ENCODE measurements at regions not wholly inside any gene's neighbourhood (a gene's known extent, or its start where the extent isn't known, plus 50 kb on each side); places are given as distances from the start of the nearest gene placed in this dataset.
A peak's percentile ranks its signal among the peaks of the same experiment; 100 is the strongest.

- DNase-seq (ENCODE audit: low spot score): no peak
- ATAC-seq: no peak
- intact Hi-C loops (cut with DNase I): no loop called here
These were observed 156.1 kb downstream of the WDR11 start for GRCh38 chr10:121007264-121007663.

- ATAC-seq (no peak), DNase-seq (ENCODE audit: low spot score) (no peak)
- intact Hi-C loops (cut with DNase I): no loop called here
These were observed 164.8 kb downstream of the WDR11 start for GRCh38 chr10:121015916-121016315.

- intact Hi-C loops (cut with DNase I): no loop called here
- no peak for DNase-seq (ENCODE audit: low spot score)
- no peak for ATAC-seq
These were observed 173.9 kb downstream of the WDR11 start for GRCh38 chr10:121024905-121025584.

GRCh38 chr10:121025731-121026130 is 174.6 kb downstream of the WDR11 start:
- ATAC-seq: no peak
- intact Hi-C loops (cut with DNase I): no loop called here
- no peak for DNase-seq (ENCODE audit: low spot score)

GRCh38 chr10:121027371-121027770 is 176.2 kb downstream of the WDR11 start:
- intact Hi-C loops (cut with DNase I): no loop called here
- no peak for DNase-seq (ENCODE audit: low spot score)
- no peak for ATAC-seq

GRCh38 chr10:121032460-121032859 is 181.3 kb downstream of the WDR11 start:
- DNase-seq (ENCODE audit: low spot score): no peak
- intact Hi-C loops (cut with DNase I): no loop called here
- ATAC-seq: peak; percentile 9

- peak; percentile 94 for ATAC-seq
- no peak for DNase-seq (ENCODE audit: low spot score)
- intact Hi-C loops (cut with DNase I): no loop called here
These were observed 182.2 kb downstream of the WDR11 start for GRCh38 chr10:121033366-121033765.

- intact Hi-C loops (cut with DNase I): no loop called here
- ATAC-seq (peak; percentile 76), DNase-seq (ENCODE audit: low spot score) (no peak)
These were observed 185.3 kb downstream of the WDR11 start for GRCh38 chr10:121036431-121036830.

- no peak for ATAC-seq
- no peak for DNase-seq (ENCODE audit: low spot score)
- intact Hi-C loops (cut with DNase I): no loop called here
These were observed 190.3 kb downstream of the WDR11 start for GRCh38 chr10:121041499-121041898.

- DNase-seq (ENCODE audit: low spot score): no peak
- intact Hi-C loops (cut with DNase I): no loop called here
- ATAC-seq: no peak
These were observed 190.7 kb downstream of the WDR11 start for GRCh38 chr10:121041906-121042305.

- ATAC-seq: no peak
- intact Hi-C loops (cut with DNase I): no loop called here
- DNase-seq (ENCODE audit: low spot score): no peak
These were observed 191.2 kb downstream of the WDR11 start for GRCh38 chr10:121042342-121042741.

- intact Hi-C loops (cut with DNase I): no loop called here
- ATAC-seq (peak; percentile 94), DNase-seq (ENCODE audit: low spot score) (no peak)
These were observed 192.1 kb downstream of the WDR11 start for GRCh38 chr10:121043124-121043849.

- intact Hi-C loops (cut with DNase I): no loop called here
- DNase-seq (ENCODE audit: low spot score) (no peak), ATAC-seq (no peak)
These were observed 197.6 kb downstream of the WDR11 start for GRCh38 chr10:121048749-121049148.

- DNase-seq (ENCODE audit: low spot score) (no peak), ATAC-seq (peak; percentile 82)
- intact Hi-C loops (cut with DNase I): no loop called here
These were observed 198.3 kb downstream of the WDR11 start for GRCh38 chr10:121049489-121049888.

- ATAC-seq (no peak), DNase-seq (ENCODE audit: low spot score) (no peak)
- intact Hi-C loops (cut with DNase I): no loop called here
These were observed 198.8 kb downstream of the WDR11 start for GRCh38 chr10:121049923-121050322.

- intact Hi-C loops (cut with DNase I): no loop called here
- ATAC-seq (no peak), DNase-seq (ENCODE audit: low spot score) (no peak)
These were observed 200.0 kb downstream of the WDR11 start for GRCh38 chr10:121051171-121051570.

- intact Hi-C loops (cut with DNase I): no loop called here
- DNase-seq (ENCODE audit: low spot score): no peak
- ATAC-seq: no peak
These were observed 200.6 kb downstream of the WDR11 start for GRCh38 chr10:121051696-121052279.

GRCh38 chr10:121053151-121053550 is 202.0 kb downstream of the WDR11 start:
- no peak for ATAC-seq
- no peak for DNase-seq (ENCODE audit: low spot score)
- intact Hi-C loops (cut with DNase I): no loop called here

- no peak for DNase-seq (ENCODE audit: low spot score)
- intact Hi-C loops (cut with DNase I): no loop called here
- no peak for ATAC-seq
These were observed 203.7 kb downstream of the WDR11 start for GRCh38 chr10:121054874-121055273.

GRCh38 chr10:121057269-121057668 is 206.1 kb downstream of the WDR11 start:
- intact Hi-C loops (cut with DNase I): no loop called here
- DNase-seq (ENCODE audit: low spot score) (no peak), ATAC-seq (no peak)
